H9 (cell line): ENCODE measurements at regions not wholly inside any gene's neighbourhood (a gene's known extent, or its start where the extent isn't known, plus 50 kb on each side); places are given as distances from the start of the nearest gene placed in this dataset.

Source experiments
- DNase-seq: peaks from one replicate; pipeline ENCODE4 v3.0.0-alpha.2; 2017
- H2AFZ ChIP-seq: one replicate; pipeline ENCODE4 v1.6.1; 2013; ENCODE audit warnings: mild to moderate bottlenecking, low read length, control low read depth, moderate library complexity
- H2AK5ac ChIP-seq: 2 replicates; pipeline ENCODE4 v1.6.1; 2013; ENCODE audit warnings: low read length, control low read depth, mixed read lengths; ENCODE audit not compliant: insufficient read length
- H2BK120ac ChIP-seq: one replicate; pipeline ENCODE4 v1.6.1; 2013; ENCODE audit warnings: low read depth, mild to moderate bottlenecking, low read length, control low read depth, inconsistent platforms; ENCODE audit not compliant: poor library complexity, severe bottlenecking
- H2BK12ac ChIP-seq: 2 replicates; pipeline ENCODE4 v1.6.1; 2013; ENCODE audit warnings: low read length, control low read depth, mixed read lengths, low read depth; ENCODE audit not compliant: insufficient read length
- H2BK15ac ChIP-seq: 2 replicates; pipeline ENCODE4 v1.6.1; 2013; ENCODE audit warnings: low read depth, low read length, control low read depth
- H2BK20ac ChIP-seq: one replicate; pipeline ENCODE4 v1.6.1; 2013; ENCODE audit warnings: low read depth, mild to moderate bottlenecking, low read length, control low read depth, inconsistent platforms; ENCODE audit not compliant: poor library complexity, severe bottlenecking
- H2BK5ac ChIP-seq: 2 replicates; pipeline ENCODE4 v1.6.1; 2013; ENCODE audit warnings: low read length, control low read depth, mixed read lengths; ENCODE audit not compliant: insufficient read length
- H3K14ac ChIP-seq: 2 replicates; pipeline ENCODE4 v1.6.1; 2013; ENCODE audit warnings: low read length, control low read depth; ENCODE audit not compliant: insufficient read depth
- H3K18ac ChIP-seq: 2 replicates; pipeline ENCODE4 v1.6.1; 2013; ENCODE audit warnings: low read depth, mild to moderate bottlenecking, mixed read lengths, low read length, control low read depth; ENCODE audit not compliant: insufficient read length
- H3K23ac ChIP-seq: 2 replicates; pipeline ENCODE4 v1.6.1; 2013; ENCODE audit warnings: low read length, control low read depth, mixed read lengths, low read depth; ENCODE audit not compliant: insufficient read length
- H3K23me2 ChIP-seq: 2 replicates; pipeline ENCODE4 v1.6.1; 2013; ENCODE audit warnings: low read depth, mild to moderate bottlenecking, mixed read lengths, low read length, control low read depth; ENCODE audit not compliant: insufficient read length, poor library complexity, severe bottlenecking
- H3K27ac ChIP-seq: 2 replicates; pipeline ENCODE4 v1.5.1; 2013; ENCODE audit warnings: low read length, control low read depth, mixed read lengths, low read depth; ENCODE audit not compliant: insufficient read length
- H3K27me3 ChIP-seq: 2 replicates; pipeline ENCODE4 v1.6.1; 2013; ENCODE audit warnings: low read length, control low read depth, inconsistent platforms; ENCODE audit not compliant: insufficient read depth
- H3K4ac ChIP-seq: 2 replicates; pipeline ENCODE4 v1.6.1; 2013; ENCODE audit warnings: low read depth, mild to moderate bottlenecking, control low read depth, inconsistent platforms, low read length, moderate library complexity
- H3K4me1 ChIP-seq: 2 replicates; pipeline ENCODE4 v1.6.1; 2013; ENCODE audit warnings: low read length, control low read depth, inconsistent platforms; ENCODE audit not compliant: insufficient read depth
- H3K4me2 ChIP-seq: 2 replicates; pipeline ENCODE4 v1.6.1; 2013; ENCODE audit warnings: low read length, control low read depth, mixed read lengths; ENCODE audit not compliant: insufficient read length, insufficient read depth
- H3K56ac ChIP-seq: 2 replicates; pipeline ENCODE4 v1.6.1; 2013; ENCODE audit warnings: low read depth, mild to moderate bottlenecking, mixed read lengths, low read length, control low read depth; ENCODE audit not compliant: insufficient read length
- H3K79me1 ChIP-seq: 2 replicates; pipeline ENCODE4 v1.6.1; 2013; ENCODE audit warnings: low read depth, mild to moderate bottlenecking, moderate library complexity, low read length, control low read depth, inconsistent platforms; ENCODE audit not compliant: insufficient read depth, poor library complexity, severe bottlenecking
- H3K79me2 ChIP-seq: 2 replicates; pipeline ENCODE4 v1.6.1; 2013; ENCODE audit warnings: low read length, control low read depth, inconsistent platforms; ENCODE audit not compliant: insufficient read depth
- H3K9ac ChIP-seq: 2 replicates; pipeline ENCODE4 v1.6.1; 2013; ENCODE audit warnings: low read length, control low read depth, mixed read lengths; ENCODE audit not compliant: insufficient read length; ENCODE audit errors: extremely low read depth
- H3K9me3 ChIP-seq: one replicate; pipeline ENCODE4 v1.6.1; 2013; ENCODE audit warnings: low read depth, low read length, inconsistent platforms; ENCODE audit not compliant: control insufficient read depth
- H3T11ph ChIP-seq: one replicate; pipeline ENCODE4 v1.6.1; 2013; ENCODE audit warnings: mild to moderate bottlenecking, low read length, control low read depth, inconsistent platforms
- H4K20me1 ChIP-seq: one replicate; pipeline ENCODE4 v1.6.1; 2013; ENCODE audit not compliant: control insufficient read depth, insufficient read length, insufficient read depth
- H4K5ac ChIP-seq: 2 replicates; pipeline ENCODE4 v1.6.1; 2013; ENCODE audit warnings: low read depth, mild to moderate bottlenecking, mixed read lengths, low read length, control low read depth; ENCODE audit not compliant: insufficient read length
- H4K8ac ChIP-seq: replicated peaks from 2 replicates; pipeline ENCODE4 v1.6.1; 2013; ENCODE audit warnings: low read length, control low read depth, mixed read lengths, low read depth; ENCODE audit not compliant: insufficient read length
- H4K91ac ChIP-seq: 2 replicates; pipeline ENCODE4 v1.6.1; 2013; ENCODE audit warnings: low read depth, mild to moderate bottlenecking, moderate library complexity, mixed read lengths, low read length, control low read depth; ENCODE audit not compliant: insufficient read length
- H3K27ac Mint-ChIP-seq, 3 experiments: 2 replicates in 2 of 3; 3 replicates in 1 of 3; pipeline ENCODE4 v1.8.0; 2020 to 2021; ENCODE audit warnings: mixed read lengths in 3 of 3, mild to moderate bottlenecking in 1 of 3, moderate library complexity in 1 of 3
- H3K27me3 Mint-ChIP-seq: 2 replicates; pipeline ENCODE4 v1.8.0; 2021; ENCODE audit warnings: low read depth, mild to moderate bottlenecking, moderate library complexity, mixed read lengths
- H3K36me3 Mint-ChIP-seq, 3 experiments: 2 replicates in 2 of 3; 3 replicates in 1 of 3; pipeline ENCODE4 v1.8.0; 2020 to 2021; ENCODE audit warnings: low read depth in 3 of 3, mixed read lengths in 3 of 3; ENCODE audit not compliant: insufficient read depth in 1 of 3
- H3K4me1 Mint-ChIP-seq, 2 experiments: 2 replicates each; pipeline ENCODE4 v1.8.0; 2020; ENCODE audit warnings: mixed read lengths in 2 of 2
- H3K4me3 Mint-ChIP-seq, 2 experiments: 2 replicates in 1 of 2; 3 replicates in 1 of 2; pipeline ENCODE4 v1.8.0; 2020 to 2021; ENCODE audit warnings: mild to moderate bottlenecking in 2 of 2, mixed read lengths in 2 of 2, moderate library complexity in 1 of 2
- H3K9me3 Mint-ChIP-seq, 2 experiments: 2 replicates in 1 of 2; 3 replicates in 1 of 2; pipeline ENCODE4 v1.8.0; 2020; ENCODE audit warnings: mild to moderate bottlenecking in 2 of 2, mixed read lengths in 2 of 2, moderate library complexity in 1 of 2
- CTCF ChIP-seq: fragments of 200-600 bp; sonication (generic); conservative IDR thresholded peaks from 3 replicates; pipeline ENCODE4 v1.8.0; 2021; ENCODE audit warnings: antibody characterized with exemption, mild to moderate bottlenecking
- WGBS: extraction: QIAGEN DNeasy Blood & Tissue Kit; methylation state at CpG from one replicate; pipeline ENCODE4 v1.1.7; 2013; ENCODE audit warnings: missing lambda C conversion rate, low lambda C conversion rate, mixed read lengths; ENCODE audit not compliant: insufficient read length; ENCODE audit errors: extremely low coverage; 5-methylcytosine and 5-hydroxymethylcytosine counted together

GRCh38 chrX:4706961-4707360 lies 993.5 kb upstream of the PRKX start:
- Histone ChIP-seq H2BK12ac (no peak overlapping the region), H2AFZ (no peak overlapping the region), H3K79me1 (no peaks in the 10 kb centered on the region), H3K23ac (no peak overlapping the region), H4K91ac (no peak overlapping the region), H4K8ac (no peak overlapping the region), H3K9me3 (no peaks in the 10 kb centered on the region), H3K56ac (no peak overlapping the region), H2BK120ac (no peak overlapping the region), H4K5ac (no peak overlapping the region), H3T11ph (no peak overlapping the region), H3K27ac (no peak overlapping the region), H3K79me2 (no peaks in the 10 kb centered on the region), H3K23me2 (no peaks in the 10 kb centered on the region), H3K9ac (no peak overlapping the region), H2BK15ac (no peak overlapping the region), H3K4me2 (no peak overlapping the region), H2BK5ac (no peak overlapping the region), H3K4ac (no peak overlapping the region), H4K20me1 (no peaks in the 10 kb centered on the region), H3K4me1 (peaks cover 5% of the 10 kb centered on the region; the same call in 1 of the 2 replicates), H2AK5ac (no peak overlapping the region), H3K27me3 (no peaks in the 10 kb centered on the region), H3K14ac (no peak overlapping the region), H3K18ac (no peak overlapping the region), H2BK20ac (no peak overlapping the region)
- DNase-seq = no peak
- H3K27me3 Mint-ChIP-seq = no peaks in the 10 kb centered on the region
- no CpG with 5 or more reads among the region's 7 CpGs for WGBS
- H3K27ac Mint-ChIP-seq = no peak overlapping the region
- H3K9me3 Mint-ChIP-seq = peaks cover 2 to 8% of the 10 kb centered on the region in 2 experiments; a peak in 3 of 5 replicates
- H3K4me3 Mint-ChIP-seq = no peak overlapping the region
- TF ChIP-seq CTCF = no peak
- peaks cover 25 to 31% of the 10 kb centered on the region in 2 experiments for H3K4me1 Mint-ChIP-seq
- peaks cover 0 to 15% (median 5%) of the 10 kb centered on the region in 3 experiments; a peak in 5 of 7 replicates for H3K36me3 Mint-ChIP-seq
